ENCODE measurements at regions not wholly inside any gene's neighbourhood (a gene's known extent, or its start where the extent isn't known, plus 50 kb on each side); places are given as distances from the start of the nearest gene placed in this dataset.

GRCh38 chr13:107438251-107438650 is 777.1 kb downstream of the LIG4 start (continued):
- TF ChIP-seq ZNF219 (CRISPR knock-in tag; IDR thresholded peaks at IDR 0.05; ENCODE audit: borderline replicate concordance): no peak

- POLR2A ChIA-PET: no interaction called here
- no peak for TF ChIP-seq CDX4 (CRISPR knock-in tag; IDR thresholded peaks at IDR 0.05; ENCODE audit: borderline replicate concordance)
- TF ChIP-seq EMX1 (CRISPR knock-in tag; IDR thresholded peaks at IDR 0.05): no peak
- TF ChIP-seq SMAD4 (CRISPR knock-in tag; IDR thresholded peaks at IDR 0.05): no peak
- TF ChIP-seq JUN (CRISPR knock-in tag; IDR thresholded peaks at IDR 0.05): no peak
- TF ChIP-seq ZNF121 (CRISPR knock-in tag; IDR thresholded peaks at IDR 0.05): no peak
- no peak for TF ChIP-seq NFE2L1 (CRISPR knock-in tag; IDR thresholded peaks at IDR 0.05)
- no peak for TF ChIP-seq PRDM15 (CRISPR knock-in tag; IDR thresholded peaks at IDR 0.05)
- TF ChIP-seq STAT6 (CRISPR knock-in tag; conservative IDR thresholded peaks at IDR 0.05; ENCODE audit: low read depth): no peak
- TF ChIP-seq NR2C2 (CRISPR knock-in tag; IDR thresholded peaks at IDR 0.05): no peak
- no peak for TF ChIP-seq ZSCAN18 (CRISPR knock-in tag; IDR thresholded peaks at IDR 0.05)
- no peak for TF ChIP-seq RELA (CRISPR knock-in tag; IDR thresholded peaks at IDR 0.05; ENCODE audit: borderline replicate concordance)
- no peak overlapping the region for H3K27ac Mint-ChIP-seq
- no peak for DNase-seq (ENCODE audit: low spot score)
- CTCF ChIA-PET: no interaction called here
- no peak for ATAC-seq
- H3K9me3 Mint-ChIP-seq: peaks cover 12% of the 10 kb centered on the region
- H3K36me3 Mint-ChIP-seq: peaks cover 4% of the 10 kb centered on the region; the same call in 1 of the 2 replicates
- H3K4me3 Mint-ChIP-seq: no peak overlapping the region
- H3K27me3 Mint-ChIP-seq (ENCODE audit: low read depth): no peaks in the 10 kb centered on the region; the same call in 1 of the 2 replicates
- peaks cover 11% of the 10 kb centered on the region for H3K4me1 Mint-ChIP-seq
Measured at GRCh38 chr13:107434347-107434746, 781.0 kb downstream of the LIG4 start.

GRCh38 chr13:107427536-107427935 is 787.8 kb downstream of the LIG4 start:
- POLR2A ChIA-PET: no interaction called here
- ATAC-seq (no peak), DNase-seq (ENCODE audit: low spot score) (no peak)
- peaks cover 22% of the 10 kb centered on the region for H3K9me3 Mint-ChIP-seq
- H3K36me3 Mint-ChIP-seq: peaks cover 4% of the 10 kb centered on the region
- TF ChIP-seq SOX15 (CRISPR knock-in tag; IDR thresholded peaks at IDR 0.05) (no peak), CDX4 (CRISPR knock-in tag; IDR thresholded peaks at IDR 0.05; ENCODE audit: borderline replicate concordance) (no peak), JAZF1 (CRISPR knock-in tag; IDR thresholded peaks at IDR 0.05) (no peak), FOXJ3 (CRISPR knock-in tag; IDR thresholded peaks at IDR 0.05; ENCODE audit: borderline replicate concordance) (no peak), FOXK1 (CRISPR knock-in tag; IDR thresholded peaks at IDR 0.05) (no peak), JUN (CRISPR knock-in tag; IDR thresholded peaks at IDR 0.05) (no peak), FOXP4 (CRISPR knock-in tag; IDR thresholded peaks at IDR 0.05) (no peak), E2F4 (CRISPR knock-in tag; IDR thresholded peaks at IDR 0.05; ENCODE audit: borderline replicate concordance, low read depth) (no peak), HMGA2 (CRISPR knock-in tag; IDR thresholded peaks at IDR 0.05) (no peak)
- H3K4me1 Mint-ChIP-seq: peaks cover 9% of the 10 kb centered on the region; the same call in 1 of the 2 replicates
- no peaks in the 10 kb centered on the region; the same call in 1 of the 2 replicates for H3K27me3 Mint-ChIP-seq (ENCODE audit: low read depth)
- H3K4me3 Mint-ChIP-seq: no peak overlapping the region
- H3K27ac Mint-ChIP-seq: no peak overlapping the region
- CTCF ChIA-PET: no interaction called here
